Fibroblast of the conjunctiva (primary cell): ENCODE measurements at regions not wholly inside any gene's neighbourhood (a gene's known extent, or its start where the extent isn't known, plus 50 kb on each side); places are given as distances from the start of the nearest gene placed in this dataset.

Source experiments
- DNase-seq: peaks from one replicate; pipeline ENCODE4 v3.0.0-alpha.2; 2010; ENCODE audit warnings: low read depth

DNA sequence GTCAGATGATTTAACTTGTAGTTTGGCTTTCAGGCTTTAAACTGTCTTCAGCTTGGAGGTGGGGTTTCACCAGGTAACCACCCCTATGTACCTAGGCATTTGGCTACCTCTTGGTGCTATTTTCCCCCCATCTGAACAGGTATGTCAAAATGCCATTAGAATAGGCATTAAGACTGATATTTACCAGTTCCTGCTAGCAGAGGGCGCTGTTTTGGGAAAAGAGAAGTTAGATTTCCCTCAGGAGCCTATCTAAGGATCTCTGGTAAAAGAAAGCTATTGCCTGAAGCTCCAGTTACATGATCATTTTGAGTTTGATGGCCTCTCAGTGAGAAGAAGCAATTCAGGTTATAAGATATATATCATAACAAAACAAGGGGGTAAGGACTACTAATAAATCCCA lies 879.1 kb downstream of the SH3BGRL start:
- DNase-seq = no peak

DNA sequence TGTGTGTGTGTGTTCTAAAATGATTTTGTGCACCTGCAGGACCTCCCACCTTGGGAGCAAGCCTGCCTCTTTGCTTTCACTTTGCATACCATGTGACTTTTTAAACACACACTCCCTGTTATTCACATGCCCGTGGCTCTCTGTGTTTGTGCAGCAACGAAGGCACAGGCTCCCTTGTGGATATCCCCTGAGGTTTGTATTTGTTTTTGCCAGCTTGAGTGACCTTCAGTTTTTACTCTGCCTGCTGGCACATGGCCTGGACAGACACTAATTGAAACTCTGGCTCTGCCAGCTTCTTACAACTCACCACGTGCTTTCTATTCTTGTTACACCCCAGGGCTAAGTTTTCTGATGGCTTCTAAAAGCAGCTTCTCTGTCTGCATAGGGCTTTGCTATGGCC lies 885.8 kb downstream of the SH3BGRL start:
- DNase-seq = no peak

DNA sequence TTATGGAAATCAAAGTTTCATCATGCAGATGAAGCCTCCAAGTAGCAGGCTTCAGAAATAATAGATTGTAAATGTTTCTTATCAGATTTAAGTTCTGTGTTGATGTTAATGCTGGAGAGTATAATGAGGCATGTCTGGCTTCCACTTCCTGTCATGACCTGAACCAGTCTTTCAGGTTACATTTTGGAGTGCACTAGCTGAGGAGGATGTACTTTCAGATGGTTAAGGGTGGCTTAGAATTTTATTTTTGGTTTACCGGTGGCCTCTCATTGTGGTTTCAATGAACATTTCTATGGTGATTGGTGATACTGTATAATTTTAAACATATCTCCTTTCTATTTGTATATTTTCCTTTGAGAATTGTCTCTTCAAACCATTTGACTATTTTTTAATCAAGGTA lies 890.4 kb downstream of the SH3BGRL start:
- no peak for DNase-seq

DNA sequence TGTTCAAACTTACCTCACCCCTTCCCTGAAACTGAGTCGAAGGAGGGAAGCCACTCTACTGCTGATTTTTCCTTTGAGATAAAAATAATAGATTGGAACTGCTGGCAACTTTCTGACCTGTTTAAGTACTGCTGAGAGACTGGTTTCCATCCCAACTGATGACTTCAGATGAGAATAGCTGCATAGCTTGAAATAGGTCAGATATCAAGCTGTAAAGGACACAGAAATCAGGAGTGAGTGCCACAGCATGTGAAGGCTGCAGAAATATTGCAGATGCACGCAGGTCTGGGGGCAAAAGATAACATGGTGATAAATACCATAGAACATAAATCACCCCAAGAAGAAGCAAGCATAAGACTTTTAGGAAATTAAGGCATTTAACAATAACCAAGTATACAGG lies 923.2 kb downstream of the SH3BGRL start:
- DNase-seq = no peak

DNA sequence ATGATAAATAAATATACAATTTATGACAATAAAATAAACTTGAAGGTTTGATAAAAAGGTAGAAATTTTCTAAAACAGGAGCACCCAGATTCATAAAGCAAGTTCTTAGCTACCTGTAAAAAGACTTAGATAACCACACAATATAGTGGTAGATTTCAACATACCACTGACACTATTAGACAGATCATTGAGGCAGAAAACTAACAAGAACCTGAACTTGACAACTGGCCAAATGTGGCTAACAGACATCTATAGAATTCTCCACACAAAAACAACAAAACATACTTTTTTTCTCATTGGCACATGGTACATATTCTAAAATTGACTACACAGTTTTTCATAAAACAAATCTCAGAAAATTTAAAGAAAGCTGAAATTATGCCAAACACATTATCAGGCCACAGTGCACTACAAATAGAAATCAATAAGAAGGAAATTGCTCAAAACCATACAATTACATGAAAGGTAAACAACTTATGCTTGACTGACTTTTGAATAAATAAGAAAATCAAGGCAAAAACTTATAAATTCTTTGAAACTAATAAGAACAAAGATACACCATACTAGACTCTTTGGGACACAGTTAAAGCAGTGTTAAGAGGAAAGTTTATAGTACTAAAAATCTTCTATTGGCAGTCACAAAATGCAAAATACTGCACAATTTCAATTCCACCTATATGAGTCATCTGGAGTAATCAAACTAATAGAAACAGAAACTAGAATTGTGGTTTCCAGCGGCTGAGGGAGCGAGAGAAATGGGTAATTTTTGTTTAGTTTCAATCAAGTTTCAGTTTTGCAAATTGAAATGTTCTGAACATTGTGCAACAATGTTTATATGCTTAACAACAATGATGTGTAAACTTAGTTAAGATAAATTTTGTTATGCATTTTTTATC lies 925.6 kb downstream of the SH3BGRL start:
- no peak for DNase-seq

DNA sequence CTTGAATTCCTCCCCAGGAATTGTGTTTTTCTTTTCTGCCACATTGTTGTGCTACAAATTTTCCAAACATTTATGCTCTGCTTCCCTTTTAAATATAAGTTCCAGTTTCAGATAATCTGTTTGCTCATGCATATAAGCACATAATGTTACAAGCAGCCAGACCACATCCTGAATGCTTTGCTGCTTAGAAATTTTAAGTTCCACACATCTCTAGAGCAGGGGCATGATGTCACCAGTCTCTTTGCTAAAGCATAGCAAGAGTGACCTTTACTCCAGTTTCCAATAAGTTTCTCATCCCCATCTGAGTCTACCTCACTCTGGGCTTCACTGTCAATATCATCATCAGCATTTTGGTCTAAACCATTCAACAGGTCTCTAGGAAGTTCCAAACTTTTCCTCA lies 932.5 kb downstream of the SH3BGRL start:
- DNase-seq = no peak

DNA sequence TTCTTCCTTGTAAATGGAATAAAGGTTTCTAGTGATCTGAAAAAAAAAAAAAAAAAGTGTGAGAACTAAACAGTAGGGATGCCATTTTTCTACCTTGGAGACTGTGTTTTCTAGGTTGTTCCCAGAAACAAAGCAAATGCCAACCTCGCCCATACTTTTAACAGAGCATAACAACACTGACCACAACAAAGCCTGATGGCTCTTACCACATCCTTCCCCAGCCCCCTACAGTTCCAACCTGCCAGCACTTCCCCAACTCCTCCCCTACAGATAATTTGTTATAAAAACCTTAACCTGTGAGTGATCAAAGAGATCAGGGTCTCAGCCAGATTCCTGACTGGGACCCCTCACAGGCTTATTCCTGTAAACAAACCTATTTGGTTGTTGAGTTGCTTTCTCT lies 940.0 kb downstream of the SH3BGRL start:
- no peak for DNase-seq

DNA sequence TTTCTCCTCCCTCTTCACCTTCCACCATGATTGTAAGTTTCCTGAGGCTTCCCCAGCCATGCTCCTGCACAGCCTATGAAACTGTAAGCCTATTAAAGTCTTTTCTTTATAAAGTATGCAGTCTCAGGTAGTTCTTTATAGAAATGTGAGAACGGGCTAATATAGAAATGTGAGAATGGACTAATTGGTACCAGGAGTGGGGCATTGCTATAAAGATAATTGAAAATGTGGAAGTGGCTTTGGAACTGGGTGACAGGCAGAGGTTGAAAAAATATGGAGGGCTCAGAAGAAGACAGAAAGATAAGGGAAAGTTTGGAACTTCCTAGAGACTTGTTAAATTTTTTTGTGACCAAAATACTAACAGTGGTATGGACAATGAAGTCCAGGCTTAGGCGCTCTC lies 959.3 kb downstream of the SH3BGRL start:
- no peak for DNase-seq

DNA sequence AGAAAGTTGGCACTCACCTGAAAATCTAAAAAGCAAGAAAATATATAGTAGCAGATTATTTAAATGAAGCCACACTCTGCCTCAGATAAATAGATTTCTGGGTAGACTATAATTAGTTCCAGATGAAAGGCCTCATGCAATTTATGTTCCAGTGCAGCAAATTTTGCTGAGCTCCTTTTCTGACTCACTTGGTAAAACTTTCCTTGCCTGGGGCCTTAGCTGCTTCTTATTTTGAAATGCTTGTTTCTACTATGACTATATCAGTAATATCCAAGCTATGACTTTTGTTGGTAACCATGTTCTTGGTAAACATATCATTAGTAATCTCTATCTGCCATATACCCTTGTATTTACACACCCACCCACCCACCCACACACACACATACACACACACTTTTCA lies 961.8 kb downstream of the SH3BGRL start:
- peak; percentile 10 for DNase-seq

DNA sequence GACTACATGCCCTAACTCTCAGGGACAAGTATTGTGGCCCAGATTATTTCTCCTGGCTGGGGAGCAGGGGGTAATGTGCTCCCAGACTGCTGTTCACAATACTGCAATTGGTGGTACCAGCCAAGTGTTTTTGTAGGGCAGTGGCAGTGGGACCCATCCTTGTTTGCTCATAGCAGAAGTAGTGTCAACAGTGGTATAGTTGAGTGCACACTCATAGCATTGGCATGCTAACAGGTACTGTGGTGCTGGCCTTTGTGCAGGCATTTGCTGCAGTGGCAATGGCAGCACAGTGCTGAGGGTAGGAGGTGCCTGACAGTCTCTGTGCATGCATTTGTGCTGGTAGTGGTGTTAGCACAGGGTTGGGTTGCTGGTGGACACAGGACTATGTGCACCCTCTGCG lies 995.0 kb downstream of the SH3BGRL start:
- DNase-seq = no peak

DNA sequence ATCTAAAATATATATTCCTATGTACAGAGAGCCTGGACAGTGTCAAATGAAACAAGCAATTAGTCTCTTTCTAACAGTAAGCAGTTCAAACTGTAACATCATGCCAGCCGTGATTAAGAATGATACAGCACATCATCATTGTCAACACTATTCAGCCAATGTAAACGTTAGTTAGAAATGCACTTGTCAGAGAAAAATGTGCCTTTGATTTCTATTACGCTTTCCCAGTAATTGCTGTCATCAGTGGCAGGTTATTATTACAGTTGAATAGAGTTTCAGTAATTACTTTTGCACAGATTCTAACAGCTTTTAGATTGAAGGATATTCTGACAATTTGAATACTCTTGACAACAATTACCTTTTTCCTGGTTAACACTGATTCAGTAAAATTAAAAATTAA lies 1007.1 kb downstream of the SH3BGRL start:
- no peak for DNase-seq

DNA sequence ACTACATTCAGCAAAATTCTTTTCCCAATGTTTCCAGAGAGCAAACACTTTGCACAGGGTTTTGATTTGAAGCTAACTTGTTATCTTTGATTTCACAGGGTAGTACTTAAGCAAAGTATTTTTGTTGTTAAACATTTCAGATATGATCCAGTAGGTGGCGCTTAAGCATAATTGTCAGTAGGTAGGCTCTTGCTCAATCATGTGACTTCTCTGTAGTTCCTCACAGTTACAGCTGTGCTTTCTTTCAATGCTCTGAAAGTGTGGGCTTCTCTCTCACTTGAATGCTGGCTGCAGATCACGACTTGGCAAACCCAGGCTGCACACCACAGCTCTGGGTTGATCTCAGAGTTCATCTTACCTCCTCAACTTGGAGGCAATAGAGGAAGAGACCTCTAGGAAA lies 1016.5 kb downstream of the SH3BGRL start:
- peak; percentile 1 for DNase-seq

DNA sequence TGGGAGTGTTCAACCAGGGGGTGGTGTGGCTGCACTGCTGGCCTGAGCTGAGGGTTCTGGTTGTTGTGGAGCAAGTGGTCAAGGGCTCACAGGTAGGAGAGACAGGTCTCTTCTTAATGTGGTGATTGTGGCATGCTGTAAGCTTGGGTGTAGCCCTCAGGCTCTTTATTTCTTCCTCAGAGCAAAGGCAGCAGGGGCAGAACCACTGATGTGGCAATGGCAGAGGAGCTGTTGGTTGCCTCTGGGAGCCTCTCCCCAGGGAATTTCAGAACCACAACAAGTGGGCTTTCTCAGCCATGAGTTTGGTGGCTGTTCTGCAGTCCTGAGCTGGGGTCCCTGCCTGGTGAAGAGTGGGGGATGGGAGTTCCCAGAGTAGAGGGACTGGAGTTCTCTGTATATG lies 1017.2 kb downstream of the SH3BGRL start:
- DNase-seq = no peak

DNA sequence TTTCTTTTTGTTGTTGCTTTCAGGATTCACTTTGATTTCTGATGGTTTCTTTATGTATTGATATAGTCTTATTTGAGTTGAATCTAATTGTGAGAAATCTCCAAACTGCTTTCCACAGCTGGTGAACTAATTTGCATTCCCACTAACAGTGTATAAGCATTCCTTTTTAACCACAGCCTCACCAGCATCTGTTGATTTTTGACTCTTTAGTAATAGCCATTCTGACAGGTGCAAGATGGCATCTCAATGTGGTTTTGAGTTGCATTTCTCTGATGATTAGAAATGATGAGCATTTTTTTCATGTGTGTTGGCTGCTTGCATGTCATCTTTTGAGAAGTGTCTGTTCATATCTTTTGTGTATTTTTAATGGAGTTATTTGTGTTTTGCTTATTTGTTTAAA lies 1023.1 kb downstream of the SH3BGRL start:
- DNase-seq = no peak

DNA sequence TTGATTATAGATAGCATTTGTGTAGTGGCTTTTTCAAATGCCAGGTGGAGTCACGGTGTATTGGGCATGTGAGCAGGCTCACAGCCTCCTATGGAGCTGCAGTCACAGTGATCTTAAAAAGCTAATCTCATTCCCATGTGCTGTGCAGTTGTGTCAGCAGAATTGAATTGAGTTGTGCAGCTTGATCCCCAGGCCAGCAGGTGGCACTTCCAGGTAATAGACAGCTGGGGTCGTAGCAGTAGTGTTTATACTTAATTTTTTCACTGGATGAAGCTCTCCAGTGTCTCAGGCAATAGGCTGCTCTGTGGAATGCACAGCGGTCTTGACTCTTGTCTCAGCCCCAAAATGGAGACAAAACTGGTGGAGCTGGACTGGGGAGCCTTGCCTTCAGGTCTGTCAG lies 1028.1 kb downstream of the SH3BGRL start:
- DNase-seq = no peak

DNA sequence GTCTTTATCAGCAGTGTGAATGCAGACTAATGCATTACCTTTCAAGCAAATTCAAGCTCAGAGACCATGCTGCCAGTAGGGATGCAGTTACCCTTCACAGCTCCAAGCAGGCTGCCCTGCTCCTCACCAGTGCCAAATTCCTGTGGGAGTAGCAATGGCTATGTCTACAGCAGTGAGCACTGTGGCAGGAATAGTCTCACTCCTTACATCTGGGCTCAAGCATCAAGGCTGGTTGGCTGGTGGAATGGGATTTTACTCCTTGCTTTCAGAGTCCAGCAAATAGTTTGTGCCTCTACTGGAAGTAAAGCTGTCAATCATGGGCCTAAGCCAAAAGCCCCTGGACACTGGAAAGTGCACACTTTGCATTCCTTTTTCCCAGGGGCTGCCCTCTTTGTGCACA lies 1030.8 kb downstream of the SH3BGRL start:
- no peak for DNase-seq

DNA sequence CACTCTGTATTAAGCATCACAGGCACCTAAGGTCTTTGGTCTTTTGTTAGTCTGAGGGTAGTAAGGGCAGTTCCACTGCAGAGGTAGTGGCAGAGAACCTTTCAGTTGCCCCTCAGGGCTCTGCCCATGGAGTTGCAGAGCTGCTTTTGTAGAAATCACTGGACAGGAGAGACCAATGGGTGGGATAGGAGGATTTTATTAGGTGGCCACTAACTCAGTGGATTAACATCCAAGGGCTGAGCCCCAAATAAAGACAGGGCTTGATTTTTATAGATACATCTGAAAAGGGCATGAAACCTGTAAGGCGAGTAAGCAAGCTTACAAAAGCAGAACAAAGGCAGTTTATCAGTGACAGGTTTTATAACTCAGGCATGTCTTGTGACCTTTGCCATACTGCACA lies 1035.4 kb downstream of the SH3BGRL start:
- DNase-seq = no peak
